ENCODE measurements at regions not wholly inside any gene's neighbourhood (a gene's known extent, or its start where the extent isn't known, plus 50 kb on each side); places are given as distances from the start of the nearest gene placed in this dataset.
"Not testable (repeated sequence)": the region's sequence is repeated elsewhere in the genome, so short reads cannot be mapped to it uniquely, and the experiment has no call there.

GRCh38 chrX:121172703-121173102 is 125.3 kb downstream of the GLUD2 start:
- Histone ChIP-seq H3K27me3 (no peaks in the 10 kb centered on the region), H3K4me3 (no peak overlapping the region), H3K9me3 (ENCODE audit: low read depth) (no peaks in the 10 kb centered on the region), H3K36me3 (no peaks in the 10 kb centered on the region), H3K4me1 (ENCODE audit: low read depth) (no peaks in the 10 kb centered on the region), H3K27ac (no peak overlapping the region)
- no peak for DNase-seq (ENCODE audit: low read depth in 1 of 2, low spot score in 1 of 2)
- TF ChIP-seq CTCF (IDR thresholded peaks at IDR 0.05; ENCODE audit: low read depth, low read length) = no peak

- Histone ChIP-seq H3K4me1 (ENCODE audit: low read depth) (no peaks in the 10 kb centered on the region), H3K27ac (no peak overlapping the region), H3K36me3 (no peaks in the 10 kb centered on the region), H3K27me3 (no peaks in the 10 kb centered on the region), H3K4me3 (no peak overlapping the region), H3K9me3 (ENCODE audit: low read depth) (no peaks in the 10 kb centered on the region)
- TF ChIP-seq CTCF (IDR thresholded peaks at IDR 0.05; ENCODE audit: low read depth, low read length) = no peak
- no peak for DNase-seq (ENCODE audit: low read depth in 1 of 2, low spot score in 1 of 2)
These were observed 132.6 kb downstream of the GLUD2 start for GRCh38 chrX:121179972-121180371.

- peaks cover 3% of the 10 kb centered on the region for H3K9me3 ChIP-seq (ENCODE audit: low read depth)
- no peak overlapping the region for H3K27ac ChIP-seq
- H3K4me1 ChIP-seq (ENCODE audit: low read depth) = no peaks in the 10 kb centered on the region
- no peaks in the 10 kb centered on the region for H3K27me3 ChIP-seq
- no peaks in the 10 kb centered on the region for H3K36me3 ChIP-seq
- no peak for TF ChIP-seq CTCF (IDR thresholded peaks at IDR 0.05; ENCODE audit: low read depth, low read length)
- no peak overlapping the region for H3K4me3 ChIP-seq
- DNase-seq (ENCODE audit: low read depth in 1 of 2, low spot score in 1 of 2) = no peak
These were observed 144.4 kb downstream of the GLUD2 start for GRCh38 chrX:121191779-121192178.

GRCh38 chrX:121195719-121196118 is 148.3 kb downstream of the GLUD2 start:
- H3K9me3 ChIP-seq (ENCODE audit: low read depth) = peaks cover 3% of the 10 kb centered on the region

GRCh38 chrX:121196872-121197444 is 149.5 kb downstream of the GLUD2 start:
- not testable (repeated sequence) for H3K4me3 ChIP-seq; DNase-seq (ENCODE audit: low read depth in 1 of 2, low spot score in 1 of 2); H3K27me3 ChIP-seq; H3K36me3 ChIP-seq; H3K27ac ChIP-seq; H3K4me1 ChIP-seq (ENCODE audit: low read depth); H3K9me3 ChIP-seq (ENCODE audit: low read depth)

More at GRCh38 chrX:121195719-121196118, 148.3 kb downstream of the GLUD2 start:
- DNase-seq (ENCODE audit: low read depth in 1 of 2, low spot score in 1 of 2) = no peak
- Histone ChIP-seq H3K4me3 (no peak overlapping the region), H3K27ac (no peak overlapping the region), H3K27me3 (no peaks in the 10 kb centered on the region), H3K4me1 (ENCODE audit: low read depth) (no peaks in the 10 kb centered on the region), H3K36me3 (no peaks in the 10 kb centered on the region)
- no peak for TF ChIP-seq CTCF (IDR thresholded peaks at IDR 0.05; ENCODE audit: low read depth, low read length)

GRCh38 chrX:121208563-121208962 is 161.2 kb downstream of the GLUD2 start:
- H3K27ac ChIP-seq = no peak overlapping the region
- H3K4me3 ChIP-seq = no peak overlapping the region
- no peak for DNase-seq (ENCODE audit: low read depth in 1 of 2, low spot score in 1 of 2)
- H3K36me3 ChIP-seq = no peaks in the 10 kb centered on the region
- H3K9me3 ChIP-seq (ENCODE audit: low read depth) = no peaks in the 10 kb centered on the region
- no peaks in the 10 kb centered on the region for H3K27me3 ChIP-seq
- no peaks in the 10 kb centered on the region for H3K4me1 ChIP-seq (ENCODE audit: low read depth)
- TF ChIP-seq CTCF (IDR thresholded peaks at IDR 0.05; ENCODE audit: low read depth, low read length) = no peak

All from cardiac muscle cell (in vitro differentiated cells and primary cell).